CD4-positive, alpha-beta T cell treated with Interleukin-6 for 4 hours (primary cell): ENCODE measurements at regions not wholly inside any gene's neighbourhood (a gene's known extent, or its start where the extent isn't known, plus 50 kb on each side); places are given as distances from the start of the nearest gene placed in this dataset.

Source experiments
- DNase-seq: peaks from one replicate; pipeline ENCODE4 v3.0.0-alpha.2; 2020; ENCODE audit warnings: mixed read lengths

DNA sequence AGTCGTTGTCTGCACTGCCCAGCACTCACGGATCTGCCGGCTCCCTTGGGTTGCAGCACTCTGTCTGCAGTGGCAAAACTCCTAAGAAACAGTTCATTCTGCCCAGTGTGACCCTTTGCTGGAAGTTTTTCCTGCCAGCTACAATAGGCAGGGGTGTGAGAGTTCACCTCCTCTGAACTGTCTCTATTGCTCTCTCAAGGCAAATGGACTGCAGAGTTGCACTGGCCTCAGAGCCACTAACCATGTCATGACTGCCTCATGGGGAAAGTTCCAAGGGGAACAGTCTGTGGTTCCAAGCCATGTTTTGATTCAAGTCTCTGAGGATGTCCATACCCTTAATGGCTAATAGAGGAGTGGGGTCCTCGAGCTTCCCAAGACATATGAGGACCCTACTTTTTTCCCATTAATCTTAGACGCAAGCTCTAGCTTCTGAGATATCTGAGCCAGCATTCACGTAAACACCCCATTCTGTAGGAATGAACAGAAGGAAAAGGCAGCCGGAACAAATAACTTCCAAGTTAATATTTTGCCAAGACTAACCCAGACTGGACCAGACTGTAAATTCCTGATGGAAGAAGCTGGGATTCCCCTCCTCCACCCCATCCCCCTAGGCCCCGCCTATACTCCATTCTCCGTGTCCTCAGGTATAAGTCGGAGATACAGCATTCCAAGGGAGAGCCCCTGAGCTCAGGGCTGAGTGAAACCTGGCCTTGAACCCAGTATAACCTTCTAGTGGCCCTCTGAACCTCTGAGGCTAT lies 93.8 kb upstream of the AKT3 start:
- no peak for DNase-seq

DNA sequence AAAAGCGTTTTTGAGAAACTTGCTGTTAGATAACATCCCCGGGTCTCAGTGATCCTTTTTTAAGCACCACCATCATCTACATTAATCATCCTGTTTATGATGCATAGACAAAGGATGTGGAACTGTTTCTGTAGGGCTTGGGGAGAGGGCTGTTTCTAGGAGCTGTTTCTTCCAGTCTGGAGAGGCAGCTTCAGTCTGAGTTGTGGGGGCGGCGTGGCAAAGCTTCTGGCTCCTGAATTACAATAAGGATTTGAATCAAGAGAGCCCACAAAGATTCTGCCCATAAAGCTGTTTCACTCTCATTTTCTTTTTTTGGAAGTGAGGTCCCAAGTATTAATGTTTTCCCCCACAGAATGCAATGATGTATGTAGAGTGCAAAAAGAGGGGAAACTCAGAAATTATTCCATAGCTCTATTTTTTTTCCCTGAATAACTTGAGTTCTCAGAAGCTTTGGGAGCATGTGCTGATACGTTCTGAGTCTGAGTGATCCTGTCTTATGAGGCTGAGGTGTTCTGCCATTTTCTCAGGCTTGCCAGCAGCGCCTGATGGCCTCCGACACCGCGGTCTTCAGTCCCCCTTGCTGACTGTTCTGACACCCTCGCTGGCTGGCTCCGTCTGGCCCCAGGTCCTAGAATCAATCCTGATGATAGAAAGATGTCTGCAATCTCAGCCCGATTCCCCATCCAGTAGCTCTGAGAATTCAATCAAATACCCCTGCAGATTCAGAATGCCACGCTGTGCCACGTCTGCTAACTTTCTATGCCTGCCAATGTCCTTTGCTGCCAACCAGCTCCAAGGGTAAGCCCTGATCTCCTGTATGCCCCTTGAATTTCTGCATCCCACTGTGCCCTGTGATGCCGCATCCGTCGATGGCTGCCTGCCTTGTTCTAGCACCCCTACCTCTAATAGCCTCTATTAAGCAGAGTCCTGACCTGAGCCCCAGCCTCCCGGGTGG lies 92.4 kb upstream of the AKT3 start:
- no peak for DNase-seq

DNA sequence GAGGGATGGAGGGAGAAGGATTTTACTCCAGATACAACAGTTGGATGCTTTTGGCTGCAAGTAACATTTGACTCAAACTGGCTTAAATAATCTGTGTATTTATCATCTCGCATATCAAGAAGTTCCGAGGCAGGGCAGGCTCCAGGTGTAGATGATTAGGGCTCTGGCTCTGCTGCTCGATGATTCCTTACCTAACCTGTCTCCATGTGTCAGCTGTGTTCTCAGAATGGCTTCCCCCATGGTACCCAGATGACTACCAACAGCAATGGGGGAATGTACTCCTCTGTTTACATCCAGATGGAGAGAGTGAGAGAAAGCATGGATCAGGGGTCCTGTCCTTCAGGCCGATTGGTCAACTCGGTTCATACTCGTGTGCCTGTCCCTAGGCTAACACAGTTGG lies 90.4 kb upstream of the AKT3 start:
- no peak for DNase-seq

DNA sequence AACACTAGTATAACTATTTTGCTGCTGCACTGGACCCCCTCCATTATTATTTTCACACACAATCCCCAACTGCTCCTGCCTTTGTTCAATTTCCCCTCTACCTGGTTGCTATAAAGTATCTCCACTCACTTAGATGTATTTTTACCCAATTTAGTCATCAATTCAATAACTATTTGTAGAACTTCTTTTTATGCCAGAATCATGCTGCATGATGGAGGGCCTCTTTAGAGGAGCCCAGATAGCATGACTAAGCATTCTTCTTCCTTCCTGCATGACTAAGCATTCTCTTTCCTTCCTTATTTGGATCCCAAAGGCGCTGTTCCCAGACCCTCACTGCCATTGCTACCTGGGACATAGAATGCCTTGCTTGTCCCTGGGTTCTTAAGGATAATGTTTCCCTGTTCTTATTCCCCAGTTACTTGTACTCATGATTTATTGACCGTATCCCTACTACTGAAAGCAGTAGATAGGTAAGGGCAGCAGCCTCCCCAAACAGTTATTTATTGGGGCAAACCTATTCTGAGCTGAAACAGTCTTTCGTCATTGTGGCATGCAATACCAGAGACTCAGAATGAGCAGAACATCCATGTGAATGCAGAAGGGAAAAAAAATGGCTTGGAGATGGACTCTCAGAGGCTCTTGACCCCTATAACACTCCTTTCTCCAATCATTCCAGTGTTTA lies 89.3 kb upstream of the AKT3 start:
- no peak for DNase-seq

DNA sequence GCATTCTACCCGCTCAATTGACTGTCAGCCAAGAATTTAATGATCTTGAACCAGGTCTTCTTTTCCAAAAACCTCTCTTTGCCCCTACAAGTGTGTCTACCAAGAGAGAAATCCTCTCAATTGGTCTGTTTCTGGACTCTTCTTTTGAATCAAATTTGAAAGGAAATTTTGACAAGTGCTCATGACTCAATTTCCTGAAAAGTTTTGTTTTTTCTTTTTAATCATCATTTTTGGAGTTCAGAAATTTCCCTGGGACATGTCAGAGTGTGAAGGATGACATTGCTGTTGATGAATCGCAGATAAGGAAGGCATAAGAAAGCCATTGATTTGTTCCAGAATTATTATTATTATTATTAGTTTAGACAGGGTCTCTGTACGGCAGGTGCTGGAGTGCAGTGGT lies 88.2 kb upstream of the AKT3 start:
- DNase-seq = no peak

DNA sequence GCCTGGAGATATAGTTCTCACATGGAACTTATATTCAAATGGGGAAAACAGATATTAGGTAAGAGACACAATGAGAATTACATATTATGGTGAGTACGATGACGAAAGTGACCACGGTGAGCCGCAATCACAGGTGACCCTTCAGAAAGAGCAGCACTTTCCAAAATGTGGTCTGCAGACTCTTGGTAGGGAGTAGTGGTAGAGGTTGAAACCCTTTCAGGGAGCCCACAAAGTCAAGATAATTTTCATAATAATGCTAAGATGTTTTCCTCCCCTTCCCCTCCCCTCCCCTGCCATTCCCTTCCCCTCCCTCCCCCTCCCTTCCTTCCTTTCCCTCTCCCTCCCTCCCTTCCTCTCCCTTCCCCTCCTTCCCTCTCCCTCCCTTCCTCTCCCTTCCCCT lies 83.5 kb upstream of the AKT3 start:
- no peak for DNase-seq

DNA sequence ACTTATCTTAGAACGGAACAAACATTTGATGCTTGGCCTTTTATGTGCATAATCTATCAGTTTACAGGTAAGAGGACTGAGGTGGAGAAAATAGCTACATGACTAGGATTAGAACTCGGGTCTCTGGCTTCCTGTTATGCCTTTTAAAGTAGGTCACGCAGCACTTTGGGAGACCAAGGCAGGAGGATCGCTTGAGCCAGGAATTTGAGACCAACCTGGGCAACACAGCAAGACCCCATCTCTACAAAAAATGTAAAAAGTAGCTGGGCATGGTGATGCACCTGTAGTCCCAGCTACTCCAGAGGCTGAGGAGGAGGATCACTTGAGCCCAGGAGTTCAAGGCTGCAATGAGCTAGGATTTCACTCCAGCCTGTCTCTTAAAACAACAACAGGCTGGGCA lies 81.9 kb upstream of the AKT3 start:
- no peak for DNase-seq

DNA sequence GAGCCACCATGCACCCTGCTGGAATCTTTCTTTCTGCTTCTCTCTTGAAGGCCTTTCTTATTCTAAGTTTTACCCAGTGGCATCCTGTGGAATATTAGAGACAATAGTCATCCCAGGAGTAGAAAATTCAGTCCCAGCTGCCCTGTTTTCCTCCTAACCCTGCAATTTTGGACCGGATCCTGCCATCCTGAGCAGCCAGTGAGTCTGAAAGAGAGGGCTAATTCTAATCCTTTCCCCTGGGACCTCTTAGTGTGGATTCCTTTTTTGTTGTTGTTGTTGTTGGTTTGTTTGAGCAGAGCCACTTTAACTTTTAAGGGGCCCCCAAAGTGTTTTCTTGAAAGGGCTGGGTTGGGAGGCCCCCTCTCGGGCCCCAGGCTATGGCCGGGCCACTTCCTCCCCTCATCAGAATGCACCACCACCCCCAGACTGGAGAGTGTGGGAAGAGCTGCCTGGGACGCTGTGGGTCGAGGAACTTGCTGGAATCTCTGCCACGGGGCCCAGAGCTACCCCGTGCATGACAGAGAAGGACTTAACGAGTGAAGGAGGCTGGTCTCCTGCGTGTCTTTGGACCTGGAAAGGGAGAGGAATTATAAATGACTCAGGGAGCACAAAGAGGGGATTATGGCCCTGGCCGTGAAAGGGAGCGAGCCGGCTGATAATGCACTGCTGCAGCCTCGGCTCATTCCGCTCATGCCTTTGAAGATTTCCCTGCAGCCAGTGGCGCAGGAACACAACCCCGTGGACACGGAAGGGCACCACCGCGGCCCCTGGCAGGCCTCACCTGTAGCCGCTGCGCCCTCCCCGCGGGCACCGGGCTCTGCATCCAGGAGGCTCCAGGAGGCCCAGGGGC lies 81.0 kb upstream of the AKT3 start:
- DNase-seq = no peak

DNA sequence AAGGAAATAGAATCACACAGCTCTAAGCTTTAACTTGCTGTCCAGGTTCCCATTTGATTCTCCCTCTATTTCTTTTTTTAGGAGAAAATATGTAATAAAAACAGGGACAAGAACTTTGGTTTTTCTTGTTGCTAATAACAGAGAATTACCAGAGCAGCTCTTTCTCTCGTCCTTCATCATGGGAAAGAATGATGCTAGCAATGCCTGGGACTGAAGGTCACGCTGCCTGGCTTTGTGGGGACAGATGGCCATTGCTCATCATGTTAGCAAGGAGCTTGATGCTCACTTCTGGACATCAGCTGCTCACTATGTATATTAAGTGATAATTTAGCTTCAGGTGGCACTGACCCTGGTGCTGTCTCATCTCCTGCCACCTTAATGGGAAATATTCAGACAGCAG lies 77.3 kb upstream of the AKT3 start:
- no peak for DNase-seq

DNA sequence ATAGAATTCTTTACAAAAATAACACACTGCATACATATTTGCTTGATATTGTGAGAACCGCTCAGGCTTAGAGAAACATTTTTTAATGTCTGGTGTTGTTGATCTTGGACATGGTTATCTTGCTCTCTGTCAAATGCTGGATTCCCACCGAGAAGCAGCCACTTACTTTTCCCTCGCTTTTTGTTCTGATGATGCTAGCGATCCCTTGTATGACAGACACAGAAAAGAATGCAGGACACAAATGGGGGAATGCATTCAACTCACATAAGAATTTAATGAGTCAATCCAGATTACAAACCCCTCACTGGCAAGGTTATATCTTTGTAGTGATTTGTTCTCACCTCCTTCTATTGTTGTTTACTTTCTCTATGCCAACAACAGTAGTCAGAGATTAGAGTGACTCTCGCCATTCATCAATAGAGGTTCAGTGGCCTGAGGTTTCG lies 76.8 kb upstream of the AKT3 start:
- DNase-seq = no peak

DNA sequence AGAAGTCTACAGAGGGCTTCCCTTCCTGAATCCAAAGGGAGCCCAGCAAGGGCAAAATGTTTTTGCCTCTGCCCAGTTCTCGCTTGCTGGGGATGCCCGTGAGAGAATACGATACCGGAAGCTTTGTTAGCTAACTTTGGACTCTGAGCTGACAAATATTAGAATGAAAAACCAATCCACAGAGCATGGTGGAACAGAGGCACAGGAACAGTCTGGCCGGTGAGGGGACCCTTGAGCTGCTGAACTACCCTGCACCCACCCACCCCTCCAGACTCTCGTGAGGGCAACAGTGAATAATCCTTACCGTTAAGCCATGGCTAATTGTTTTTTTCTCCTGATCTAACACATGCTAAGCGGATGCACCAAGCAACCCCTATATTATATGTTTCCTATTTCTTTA lies 76.3 kb upstream of the AKT3 start:
- DNase-seq = no peak

DNA sequence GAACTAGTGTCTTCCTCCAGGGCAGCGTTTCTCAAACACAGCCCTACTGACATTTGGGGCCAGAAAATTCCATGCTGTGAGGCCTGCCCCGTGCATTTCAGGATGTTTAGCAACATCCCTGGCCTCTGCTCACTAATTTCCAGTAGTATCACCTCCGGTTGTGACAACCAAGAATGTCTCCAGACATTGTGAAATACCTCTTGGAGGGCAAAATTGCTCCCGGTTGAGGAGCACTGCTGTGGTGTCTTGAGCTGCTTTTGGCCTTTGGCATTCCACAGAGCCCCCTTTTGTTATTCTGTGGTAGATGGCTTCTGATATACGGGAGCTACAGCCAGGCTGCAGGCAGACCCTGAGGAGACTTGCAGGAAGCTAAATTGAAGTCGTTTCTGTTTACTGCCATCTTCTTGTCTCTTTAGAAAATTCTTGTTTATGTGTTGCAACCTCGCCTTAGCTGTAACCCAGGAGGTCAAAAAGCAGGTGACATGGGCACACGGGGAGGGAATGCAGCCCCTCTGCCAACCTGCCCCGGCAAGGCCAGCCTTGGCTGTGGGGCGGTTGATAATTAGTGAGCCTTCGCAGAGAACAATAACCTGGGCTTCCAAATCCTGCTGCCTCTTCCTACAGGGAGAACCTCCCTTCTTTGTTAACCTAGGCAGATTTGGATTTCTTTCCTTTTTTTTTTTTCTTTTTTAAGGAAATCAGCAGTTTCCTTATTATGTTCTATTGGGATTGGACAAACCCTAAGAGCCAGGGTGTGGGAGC lies 74.7 kb upstream of the AKT3 start:
- no peak for DNase-seq

DNA sequence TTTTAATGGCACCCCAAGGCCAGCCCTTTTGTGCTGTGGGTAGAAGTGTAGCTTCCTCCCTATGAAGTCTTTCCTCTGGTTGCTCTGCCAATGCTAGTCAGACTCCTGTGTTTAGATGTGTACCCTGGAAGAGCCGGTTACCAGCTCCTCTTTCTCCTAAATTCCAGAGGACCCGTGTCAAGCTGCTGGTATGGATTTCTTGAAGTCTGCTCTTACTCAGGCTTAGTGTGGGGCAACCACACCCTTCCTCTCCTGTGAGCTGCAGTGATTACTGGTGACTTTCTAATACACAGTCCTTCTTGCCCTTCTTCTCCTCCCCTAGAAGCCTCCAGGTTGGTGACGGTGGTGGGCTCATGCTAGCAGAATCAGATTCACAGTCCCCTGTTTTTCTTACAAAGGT lies 74.1 kb upstream of the AKT3 start:
- DNase-seq = no peak

DNA sequence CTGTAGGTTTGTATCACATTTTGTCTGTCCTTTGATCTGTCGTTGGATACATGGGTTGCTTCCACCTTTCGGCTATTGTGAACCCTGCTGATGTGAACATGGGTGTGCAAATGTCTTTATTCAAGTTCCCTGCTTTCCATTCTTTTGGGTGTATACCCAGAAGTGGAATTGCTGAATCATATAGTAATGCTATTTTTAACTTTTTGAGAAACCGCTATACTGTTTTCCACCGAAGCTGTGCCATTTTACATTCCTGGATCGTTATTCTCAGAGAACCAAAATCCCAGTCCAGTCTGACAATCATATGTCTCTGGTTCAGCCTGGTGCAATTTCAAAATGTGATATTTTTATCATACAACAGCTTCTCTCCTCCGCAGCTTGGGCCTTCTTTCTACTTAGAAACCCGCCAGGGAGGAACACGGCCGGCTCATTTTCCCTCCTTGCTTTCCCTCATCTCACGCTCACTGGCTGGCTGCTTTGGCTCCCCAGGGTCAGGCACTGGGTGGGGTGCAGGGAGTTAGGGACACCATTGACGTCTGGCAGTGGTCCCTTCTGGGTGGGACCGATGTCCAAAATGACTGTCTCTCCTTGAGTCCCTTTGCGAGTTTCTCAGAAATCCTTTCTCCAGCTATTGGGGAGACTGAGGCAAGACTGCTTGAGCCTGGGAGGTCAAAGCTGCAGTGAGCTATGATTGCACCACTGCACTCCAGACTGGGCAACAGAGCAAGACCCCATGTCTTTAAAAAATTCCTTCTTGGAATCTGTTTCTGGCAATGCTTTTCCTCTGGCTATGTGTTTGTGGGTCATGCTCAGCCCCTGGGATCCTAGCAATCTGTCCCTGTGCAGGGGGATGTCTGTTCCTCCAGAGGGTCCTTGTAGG lies 73.5 kb upstream of the AKT3 start:
- no peak for DNase-seq

DNA sequence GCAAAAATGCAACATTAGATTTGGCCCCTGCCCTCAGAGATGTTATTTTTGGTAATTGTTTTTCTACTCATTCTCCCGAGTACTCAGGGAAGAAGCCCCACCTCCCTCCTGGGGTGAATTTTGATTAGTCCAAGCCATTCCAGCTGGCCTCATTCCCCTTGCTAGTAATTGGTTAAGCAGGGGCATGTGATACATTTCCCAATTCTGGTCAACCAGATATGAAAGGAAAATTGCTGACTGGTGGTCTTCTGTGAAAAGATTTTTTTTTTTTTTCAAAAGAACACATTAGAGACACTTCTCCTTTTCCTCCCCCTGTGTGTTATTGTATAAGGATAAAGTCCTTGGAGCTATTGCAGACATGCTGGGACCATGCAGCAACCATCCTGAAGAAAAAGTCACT lies 71.1 kb upstream of the AKT3 start:
- DNase-seq = no peak

DNA sequence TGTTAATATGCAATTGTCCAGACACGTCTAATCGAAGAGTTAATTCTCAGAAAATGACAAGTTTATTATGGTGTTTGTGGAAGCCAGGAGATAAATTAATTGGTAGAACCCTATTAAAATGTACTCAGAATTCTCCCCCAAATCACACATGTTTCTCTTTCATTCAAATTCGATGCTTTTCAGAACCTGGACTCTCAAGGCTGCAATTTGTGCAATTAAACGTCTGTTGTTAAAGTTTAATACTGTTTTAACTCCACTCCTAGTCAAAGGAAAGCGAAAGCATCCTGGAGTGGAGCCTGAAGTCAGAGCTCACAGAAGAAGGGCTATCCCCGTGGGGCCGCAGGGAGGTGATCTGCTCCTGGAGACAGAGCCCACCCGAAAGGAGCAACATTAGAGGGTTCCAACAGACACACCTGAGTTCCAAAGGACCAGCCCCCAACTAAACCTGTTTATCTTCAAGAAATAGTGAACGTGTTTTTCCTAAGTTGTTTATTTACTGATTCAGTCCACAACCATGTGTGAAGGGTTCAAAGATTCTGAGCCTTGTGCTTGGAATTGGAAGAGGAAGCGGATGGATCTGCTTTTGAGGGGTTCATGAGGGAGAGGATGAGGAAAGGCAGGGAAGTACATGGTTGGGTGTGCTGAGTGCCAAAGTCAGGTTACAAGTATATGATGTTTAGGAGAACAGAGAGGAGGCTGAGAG lies 68.0 kb upstream of the AKT3 start:
- DNase-seq = no peak

DNA sequence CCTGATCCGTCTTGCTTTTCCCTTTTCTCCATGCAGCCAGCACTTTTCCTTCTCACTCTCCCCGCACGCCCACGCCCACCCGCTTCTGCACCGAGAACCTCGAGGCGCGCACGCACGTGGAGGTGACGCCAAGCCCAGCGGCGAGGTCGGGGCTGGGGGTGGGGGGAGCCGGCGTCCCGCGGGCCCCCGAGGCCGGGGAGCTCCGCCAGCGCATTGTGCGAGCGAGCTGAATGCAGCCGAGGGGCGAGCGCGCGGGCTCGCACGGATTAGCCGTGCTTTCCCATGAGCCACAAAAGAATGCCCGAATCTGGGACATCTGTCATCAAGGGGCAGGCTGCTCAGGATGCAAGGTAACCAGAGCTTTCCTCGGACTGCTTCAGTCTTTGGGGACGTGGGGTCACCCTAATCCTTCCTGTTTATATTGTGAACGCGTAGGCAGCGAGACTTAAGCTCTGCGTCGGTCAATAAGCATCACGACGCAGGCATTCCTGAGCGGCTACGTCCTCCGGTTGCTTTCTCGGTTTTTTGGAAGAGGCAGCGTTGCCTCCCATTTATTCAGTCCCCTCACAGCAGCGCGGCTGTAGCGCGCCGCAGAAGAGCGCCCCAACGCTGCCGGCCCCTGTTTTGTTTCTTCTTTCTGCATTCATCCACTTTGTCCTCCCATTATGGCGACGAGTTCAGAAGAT lies 67.3 kb upstream of the AKT3 start:
- peak; percentile 14 for DNase-seq

DNA sequence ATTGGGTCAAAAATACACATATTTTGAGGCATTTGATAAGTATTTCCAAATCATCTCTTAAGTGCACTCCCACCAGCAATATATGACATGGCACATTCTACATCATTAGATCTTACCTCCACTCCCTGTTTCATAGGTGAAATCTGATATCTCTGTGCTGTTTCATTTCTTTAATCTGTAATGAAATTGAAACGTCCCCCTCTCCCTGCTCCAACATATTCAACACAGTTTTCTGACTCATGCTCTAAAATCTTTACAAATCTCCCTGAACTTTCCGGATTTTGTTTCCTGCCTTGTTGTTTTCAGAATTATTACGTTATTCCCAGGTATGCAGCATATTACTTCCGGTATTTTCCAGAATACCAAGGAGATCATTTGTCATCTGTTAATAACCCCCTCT lies 66.1 kb upstream of the AKT3 start:
- DNase-seq = no peak

DNA sequence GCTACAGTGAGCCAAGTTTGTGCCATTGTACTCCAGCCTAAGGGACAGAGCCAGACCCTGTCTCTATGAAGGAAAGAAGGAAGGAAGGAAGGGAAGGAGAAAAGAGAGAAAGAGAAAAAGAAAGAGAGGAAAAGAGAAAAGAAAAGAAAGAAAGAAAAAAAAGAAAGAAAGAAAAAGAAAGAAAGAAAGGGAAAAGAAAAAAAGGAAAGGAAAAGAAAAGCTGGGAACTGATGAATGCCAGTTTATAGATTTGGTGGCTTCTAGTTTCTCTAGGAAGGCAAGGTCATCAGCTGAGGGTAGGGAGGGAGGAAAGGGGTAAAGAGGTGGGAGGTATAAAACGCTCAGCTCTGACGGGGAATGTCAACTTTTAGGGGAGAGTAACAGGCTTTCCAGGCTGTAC lies 62.3 kb upstream of the AKT3 start:
- no peak for DNase-seq

DNA sequence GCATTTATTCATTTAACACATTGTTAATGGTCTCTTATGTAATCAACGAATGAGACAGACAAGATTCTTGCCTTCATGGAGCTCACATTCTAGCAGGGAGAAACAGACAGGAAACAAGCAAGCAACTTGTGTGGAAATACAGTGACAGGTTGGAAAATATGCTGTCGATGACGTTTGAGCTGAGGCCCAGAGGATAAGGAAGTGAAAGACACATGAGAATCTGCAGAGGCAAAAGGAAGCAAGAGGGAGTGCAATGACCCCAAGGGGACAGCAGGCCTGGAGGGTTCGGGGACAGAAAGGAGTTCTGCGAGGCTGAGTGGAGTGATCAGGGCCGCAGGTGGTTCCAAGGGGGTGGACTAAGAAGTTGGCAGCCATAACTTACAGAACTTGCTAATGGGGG lies 60.6 kb upstream of the AKT3 start:
- no peak for DNase-seq
